Heart left ventricle (tissue), 16 donors: ENCODE measurements at regions not wholly inside any gene's neighbourhood (a gene's known extent, or its start where the extent isn't known, plus 50 kb on each side); places are given as distances from the start of the nearest gene placed in this dataset.

Experiments used
- ATAC-seq, 4 donors: fragments of 200-7000 bp; cut with Tn5 transposase; one replicate each; pipeline ENCODE4 v1.9.1; 2020 to 2022; ENCODE audit warnings: moderate library complexity in 4 of 4, mild to moderate bottlenecking in 3 of 4, moderate number of reproducible peaks in 1 of 4
- DNase-seq, 5 donors: peaks; one replicate each; pipeline ENCODE4 v3.0.0-alpha.2; 2020
- H3K27ac ChIP-seq, 12 donors: fragments of 200-600 bp; sonication (generic) in 4 of 12; one replicate each; pipeline versions ENCODE4 v1.5.0 to v1.8.0; 2016 to 2022; ENCODE audit warnings: mild to moderate bottlenecking in 2 of 12
- H3K27me3 ChIP-seq, 9 donors: fragments of 200-600 bp; sonication (generic) in 2 of 9; one replicate each; pipeline versions ENCODE4 v1.5.1 to v1.8.0; 2016 to 2022; ENCODE audit warnings: mild to moderate bottlenecking in 3 of 9
- H3K36me3 ChIP-seq, 9 donors: fragments of 200-600 bp; sonication (generic) in 2 of 9; one replicate each; pipeline versions ENCODE4 v1.5.0 to v1.8.0; 2018 to 2022; ENCODE audit warnings: mild to moderate bottlenecking in 2 of 9
- H3K4me1 ChIP-seq, 12 donors: fragments of 200-600 bp; sonication (generic) in 4 of 12; one replicate each; pipeline versions ENCODE4 v1.5.0 to v1.8.0; 2016 to 2022; ENCODE audit warnings: mild to moderate bottlenecking in 3 of 12
- H3K4me3 ChIP-seq, 12 donors: fragments of 200-600 bp; sonication (generic) in 4 of 12; one replicate each; pipeline versions ENCODE4 v1.5.0 to v1.8.0; 2017 to 2022; ENCODE audit warnings: mild to moderate bottlenecking in 9 of 12, moderate library complexity in 4 of 12
- H3K9me3 ChIP-seq, 12 donors: fragments of 200-600 bp; sonication (generic) in 4 of 12; one replicate each; pipeline versions ENCODE4 v1.5.0 to v1.8.0; 2016 to 2022; ENCODE audit warnings: mild to moderate bottlenecking in 1 of 12
- CTCF ChIP-seq, 12 donors: fragments of 200-600 bp; sonication (generic) in 4 of 12; IDR thresholded peaks; one replicate each; pipeline versions ENCODE4 v1.5.0 to v1.8.0; 2018 to 2022; ENCODE audit warnings: antibody characterized with exemption in 12 of 12, mild to moderate bottlenecking in 5 of 12
- POLR2A ChIP-seq, 2 donors: fragments of 450-650 bp; IDR thresholded peaks; one replicate each; pipeline ENCODE4 v1.6.1; 2017; ENCODE audit warnings: antibody characterized with exemption in 2 of 2, mild to moderate bottlenecking in 2 of 2, moderate library complexity in 2 of 2
- WGBS, 4 donors: extraction: QIAGEN DNeasy Blood & Tissue Kit in 2 of 4; methylation state at CpG; one replicate each; pipeline versions ENCODE4 v1.1.5 to v1.1.7; 2013 to 2018; 5-methylcytosine and 5-hydroxymethylcytosine counted together
- intact Hi-C, 10 donors: fragments of 100-400 bp; cut with DNase I; formaldehyde crosslinking; loops; one replicate each; pipeline versions ENCODE4 v1.11.1 to v1.14.2; 2022
- donor health status: ischemic (EF 13 %, LVEDD 7.1; RV severe dilation, severe dysfunction).
- donor health status: healthy with polysubstance abuse.
- donor health status: DM: no; HTN: yes; CAD: no.
- donor health status: DM: no; HTN: no; CAD: no.
- donor health status: ischemic (EF 25% LVEDD 6.9; RV normal size, moderate dysfunction).
- donor health status: ischemic (EF 25% LVEDD 5.7; RV mildly dilated, moderate dysfunction).
- donor health status: healthy.
- donor health status: DM: yes; HTN: yes; CAD: no.
- donor health status: ischemic (EF 35%, LVEDD 5.7; RV mildly dilated, moderate dysfunction).
- donor health status: nonischemic (EF 11% LVEDD 7.7; RV severe dilation, severe dysfunction).
- donor health status: DM: yes; HTN: yes; CAD: no.
- donor health status: PGD.
- donor health status: ischemic (EF 29% LVEDD 5.4; RV normal size, mild dysfunction).
- donor health status: nonischemic (EF 23%, LVEDD 6.1; RV moderate dilation, normal function).

- H3K4me3 ChIP-seq = no peak overlapping the region
- WGBS, 4 donors = 79 to 91% (median 85%) methylated on average over 1 of the region's 1 CpG
- no peaks in the 10 kb centered on the region for H3K4me1 ChIP-seq
- no peak for TF ChIP-seq CTCF (IDR thresholded peaks at IDR 0.05)
- no peak for TF ChIP-seq POLR2A (IDR thresholded peaks at IDR 0.05)
- intact Hi-C loops = no loop called here
- H3K9me3 ChIP-seq = peaks cover 0 to 54% (median 24%) of the 10 kb centered on the region in 12 donors
- no peaks in the 10 kb centered on the region for H3K27me3 ChIP-seq
- ATAC-seq (no peak), DNase-seq (no peak)
- H3K36me3 ChIP-seq = no peaks in the 10 kb centered on the region
- no peak overlapping the region for H3K27ac ChIP-seq
Observed at GRCh38 chr2:9065901-9066300, 62.4 kb upstream of the MBOAT2 start.

GRCh38 chr2:9063023-9063606 lies 59.6 kb upstream of the MBOAT2 start:
- TF ChIP-seq POLR2A (IDR thresholded peaks at IDR 0.05) (no peak), CTCF (IDR thresholded peaks at IDR 0.05) (no peak)
- H3K4me1 ChIP-seq = no peaks in the 10 kb centered on the region
- H3K9me3 ChIP-seq = peaks cover 0 to 40% (median 18%) of the 10 kb centered on the region in 12 donors
- DNase-seq = no peak
- no peak overlapping the region for H3K4me3 ChIP-seq
- no peaks in the 10 kb centered on the region for H3K27me3 ChIP-seq
- ATAC-seq = no peak
- no peaks in the 10 kb centered on the region for H3K36me3 ChIP-seq
- WGBS, 4 donors = 71 to 85% (median 73%) methylated on average over 2 of the region's 2 CpGs
- intact Hi-C loops = no loop called here
- H3K27ac ChIP-seq = no peak overlapping the region

- 83 to 89% (median 86%) methylated on average over 4 of the region's 4 CpGs for WGBS, 4 donors
- no peak for TF ChIP-seq POLR2A (IDR thresholded peaks at IDR 0.05)
- TF ChIP-seq CTCF (IDR thresholded peaks at IDR 0.05) = no peak
- intact Hi-C loops = no loop called here
- no peaks in the 10 kb centered on the region for H3K36me3 ChIP-seq
- no peak overlapping the region for H3K27ac ChIP-seq
- H3K27me3 ChIP-seq = no peaks in the 10 kb centered on the region
- no peak for DNase-seq
- no peak for ATAC-seq
- H3K9me3 ChIP-seq = peaks cover 0 to 19% (median 10%) of the 10 kb centered on the region in 12 donors
- no peaks in the 10 kb centered on the region for H3K4me1 ChIP-seq
- H3K4me3 ChIP-seq = no peak overlapping the region
Observed at GRCh38 chr2:9060819-9061218, 57.3 kb upstream of the MBOAT2 start.

GRCh38 chr2:9057939-9058761 lies 54.7 kb upstream of the MBOAT2 start:
- peaks cover 0 to 3% (median 0%) of the 10 kb centered on the region in 12 donors for H3K9me3 ChIP-seq
- H3K27ac ChIP-seq = no peak overlapping the region
- no peak for TF ChIP-seq CTCF (IDR thresholded peaks at IDR 0.05)
- no peaks in the 10 kb centered on the region for H3K4me1 ChIP-seq
- intact Hi-C loops = no loop called here
- ATAC-seq (no peak), DNase-seq (no peak)
- 78 to 80% (median 79%) methylated on average over 9 of the region's 9 CpGs for WGBS, 4 donors
- H3K36me3 ChIP-seq = no peaks in the 10 kb centered on the region
- H3K27me3 ChIP-seq = no peaks in the 10 kb centered on the region
- no peak overlapping the region for H3K4me3 ChIP-seq
